22Rv1 (cell line): ENCODE measurements at regions not wholly inside any gene's neighbourhood (a gene's known extent, or its start where the extent isn't known, plus 50 kb on each side); places are given as distances from the start of the nearest gene placed in this dataset.

ENCODE experiments used
- ZFX ChIP-seq: fragments of 450-650 bp; IDR thresholded peaks from 2 replicates; pipeline ENCODE4 v1.6.1; 2017; ENCODE audit warnings: antibody characterized with exemption, borderline replicate concordance
- TF ChIP-seq, protein P1 (sequence below): fragments of 450-650 bp; IDR thresholded peaks from 2 replicates; pipeline ENCODE4 v1.5.1; 2017; ENCODE audit warnings: mild to moderate bottlenecking

DNA sequence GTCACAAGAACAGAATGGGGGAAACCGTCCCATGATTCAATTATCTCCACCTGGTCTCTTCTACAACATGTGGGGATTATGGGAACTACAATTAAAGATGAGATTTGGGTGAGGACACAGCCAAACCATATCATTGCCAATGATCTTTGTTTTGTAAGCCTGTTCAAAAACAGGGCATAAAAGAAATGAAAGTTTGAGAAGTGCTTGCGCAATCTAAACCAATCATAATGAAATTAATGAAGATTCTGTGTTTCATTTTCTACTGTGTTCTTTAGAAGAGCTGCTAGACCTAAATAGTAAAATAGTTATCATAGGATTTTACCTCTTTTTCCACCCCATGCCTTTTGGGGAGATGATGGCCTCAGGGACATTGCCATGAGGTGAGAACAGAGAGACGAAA is 761.3 kb downstream of the HDGFL1 start:
- TF ChIP-seq, protein P1, sequence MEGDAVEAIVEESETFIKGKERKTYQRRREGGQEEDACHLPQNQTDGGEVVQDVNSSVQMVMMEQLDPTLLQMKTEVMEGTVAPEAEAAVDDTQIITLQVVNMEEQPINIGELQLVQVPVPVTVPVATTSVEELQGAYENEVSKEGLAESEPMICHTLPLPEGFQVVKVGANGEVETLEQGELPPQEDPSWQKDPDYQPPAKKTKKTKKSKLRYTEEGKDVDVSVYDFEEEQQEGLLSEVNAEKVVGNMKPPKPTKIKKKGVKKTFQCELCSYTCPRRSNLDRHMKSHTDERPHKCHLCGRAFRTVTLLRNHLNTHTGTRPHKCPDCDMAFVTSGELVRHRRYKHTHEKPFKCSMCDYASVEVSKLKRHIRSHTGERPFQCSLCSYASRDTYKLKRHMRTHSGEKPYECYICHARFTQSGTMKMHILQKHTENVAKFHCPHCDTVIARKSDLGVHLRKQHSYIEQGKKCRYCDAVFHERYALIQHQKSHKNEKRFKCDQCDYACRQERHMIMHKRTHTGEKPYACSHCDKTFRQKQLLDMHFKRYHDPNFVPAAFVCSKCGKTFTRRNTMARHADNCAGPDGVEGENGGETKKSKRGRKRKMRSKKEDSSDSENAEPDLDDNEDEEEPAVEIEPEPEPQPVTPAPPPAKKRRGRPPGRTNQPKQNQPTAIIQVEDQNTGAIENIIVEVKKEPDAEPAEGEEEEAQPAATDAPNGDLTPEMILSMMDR = no peak
- no peak for TF ChIP-seq ZFX
